GM23338 (cell line): ENCODE measurements at regions not wholly inside any gene's neighbourhood (a gene's known extent, or its start where the extent isn't known, plus 50 kb on each side); places are given as distances from the start of the nearest gene placed in this dataset.
A peak's percentile ranks its signal among the peaks of the same experiment; 100 is the strongest.

Experiments used
- ATAC-seq: fragments of 200-7000 bp; cut with Tn5 transposase; 3 replicates; pipeline ENCODE4 v1.9.1; 2020
- DNase-seq: peaks from one replicate; pipeline ENCODE4 v3.0.0-alpha.2; 2015; ENCODE audit warnings: low spot score
- H2AFZ ChIP-seq: fragments of 200-600 bp; sonication (generic); 2 replicates; pipeline ENCODE4 v1.8.0; 2016; ENCODE audit warnings: antibody characterized with exemption, mild to moderate bottlenecking, moderate library complexity
- H3F3A ChIP-seq: fragments of 200-600 bp; sonication (generic); replicated peaks from 2 replicates; pipeline ENCODE4 v1.8.0; 2017; ENCODE audit warnings: antibody characterized with exemption, mixed run types, low read depth
- H3K27ac ChIP-seq: fragments of 200-600 bp; sonication (generic); 2 replicates; pipeline ENCODE4 v1.6.1; 2016; ENCODE audit warnings: low read depth
- H3K27me3 ChIP-seq: fragments of 200-600 bp; sonication (generic); 2 replicates; pipeline ENCODE4 v1.8.0; 2016; ENCODE audit warnings: mild to moderate bottlenecking, mixed run types, moderate library complexity; ENCODE audit not compliant: insufficient read depth
- H3K36me3 ChIP-seq: fragments of 200-600 bp; sonication (generic); 2 replicates; pipeline ENCODE4 v1.8.0; 2016; ENCODE audit warnings: mild to moderate bottlenecking; ENCODE audit not compliant: insufficient read depth
- H3K4me1 ChIP-seq: fragments of 200-600 bp; sonication (generic); 2 replicates; pipeline ENCODE4 v1.8.0; 2016; ENCODE audit warnings: mild to moderate bottlenecking, moderate library complexity; ENCODE audit not compliant: insufficient read depth
- H3K4me2 ChIP-seq: fragments of 200-600 bp; sonication (generic); 2 replicates; pipeline ENCODE4 v1.7.1; 2017; ENCODE audit warnings: mixed run types
- H3K4me3 ChIP-seq: fragments of 200-600 bp; sonication (generic); 2 replicates; pipeline ENCODE4 v1.6.1; 2016; ENCODE audit warnings: mixed run types
- H3K79me2 ChIP-seq: fragments of 200-600 bp; sonication (generic); replicated peaks from 2 replicates; pipeline ENCODE4 v1.8.0; 2017; ENCODE audit warnings: mild to moderate bottlenecking; ENCODE audit not compliant: insufficient read depth
- H3K9me2 ChIP-seq: fragments of 200-600 bp; sonication (generic); 2 replicates; pipeline ENCODE4 v1.8.0; 2017; ENCODE audit not compliant: insufficient read depth
- H4K20me1 ChIP-seq: fragments of 200-600 bp; sonication (generic); replicated peaks from 2 replicates; pipeline ENCODE4 v1.8.0; 2017; ENCODE audit warnings: mild to moderate bottlenecking; ENCODE audit not compliant: insufficient read depth
- H3K27ac Mint-ChIP-seq: 2 replicates; pipeline ENCODE4 v1.8.0; 2020; ENCODE audit warnings: inconsistent platforms, mild to moderate bottlenecking, moderate library complexity, mixed read lengths
- H3K27me3 Mint-ChIP-seq: 3 replicates; pipeline ENCODE4 v1.8.0; 2022; ENCODE audit warnings: low read depth, mild to moderate bottlenecking, moderate library complexity, mixed read lengths, inconsistent platforms; ENCODE audit not compliant: insufficient read depth, poor library complexity
- H3K36me3 Mint-ChIP-seq: 3 replicates; pipeline ENCODE4 v1.8.0; 2021; ENCODE audit warnings: low read depth, mild to moderate bottlenecking, inconsistent platforms, moderate library complexity, mixed read lengths
- H3K4me1 Mint-ChIP-seq: 3 replicates; pipeline ENCODE4 v1.8.0; 2020; ENCODE audit warnings: mild to moderate bottlenecking, inconsistent platforms, mixed read lengths
- H3K4me3 Mint-ChIP-seq: 3 replicates; pipeline ENCODE4 v1.8.0; 2021; ENCODE audit warnings: moderate library complexity, mild to moderate bottlenecking, inconsistent platforms, mixed read lengths
- H3K9me3 Mint-ChIP-seq: 3 replicates; pipeline ENCODE4 v1.8.0; 2020; ENCODE audit warnings: moderate library complexity, mild to moderate bottlenecking, inconsistent platforms, mixed read lengths
- CREB1 ChIP-seq: fragments of 250-450 bp; sonication (Bioruptor Pico); IDR thresholded peaks from 2 replicates; pipeline ENCODE4 v1.5.0; 2020; ENCODE audit warnings: low read depth, mild to moderate bottlenecking, moderate library complexity
- CTCF ChIP-seq, 2 experiments: fragments of 200-600 bp in 1 of 2; sonication (generic) in 1 of 2; conservative IDR thresholded peaks; 2 replicates each; pipeline versions ENCODE4 v1.5.1 to v1.6.1; 2016 to 2017; ENCODE audit warnings: antibody characterized with exemption in 2 of 2, low read depth in 2 of 2, mild to moderate bottlenecking in 2 of 2, moderate library complexity in 1 of 2
- ETS1 ChIP-seq: IDR thresholded peaks from 2 replicates; pipeline ENCODE4 v1.6.1; 2016; ENCODE audit warnings: antibody characterized with exemption
- EZH2 ChIP-seq: fragments of 200-600 bp; sonication (generic); IDR thresholded peaks from one replicate; pipeline ENCODE4 v1.8.0; 2017; ENCODE audit warnings: antibody characterized with exemption, mild to moderate bottlenecking, low read depth; ENCODE audit not compliant: unreplicated experiment
- EZH2phosphoT487 ChIP-seq: fragments of 200-600 bp; sonication (generic); IDR thresholded peaks from one replicate; pipeline ENCODE4 v1.8.1; 2018; ENCODE audit warnings: antibody characterized with exemption; ENCODE audit not compliant: unreplicated experiment
- JUNB ChIP-seq: IDR thresholded peaks from one replicate; pipeline ENCODE4 v1.6.1; 2016; ENCODE audit warnings: antibody characterized with exemption; ENCODE audit not compliant: unreplicated experiment
- NANOG ChIP-seq: IDR thresholded peaks from 2 replicates; pipeline ENCODE4 v1.6.1; 2016; ENCODE audit warnings: antibody characterized with exemption, borderline replicate concordance
- POLR2AphosphoS5 ChIP-seq: IDR thresholded peaks from 2 replicates; pipeline ENCODE4 v1.6.1; 2016; ENCODE audit warnings: antibody characterized with exemption, low read depth
- REST ChIP-seq: IDR thresholded peaks from one replicate; pipeline ENCODE4 v1.6.1; 2018; ENCODE audit warnings: antibody characterized with exemption; ENCODE audit not compliant: unreplicated experiment
- STAT1 ChIP-seq: IDR thresholded peaks from one replicate; pipeline ENCODE4 v1.6.1; 2016; ENCODE audit warnings: antibody characterized with exemption; ENCODE audit not compliant: unreplicated experiment
- ZNF114 ChIP-seq: fragments of 250-450 bp; sonication (Bioruptor Pico); IDR thresholded peaks from 2 replicates; pipeline ENCODE4 v1.5.0; 2020; ENCODE audit warnings: mild to moderate bottlenecking, moderate library complexity
- ZNF331 ChIP-seq: fragments of 250-450 bp; sonication (Bioruptor Pico); IDR thresholded peaks from 2 replicates; pipeline ENCODE4 v1.5.0; 2020; ENCODE audit warnings: low read depth, mild to moderate bottlenecking, moderate library complexity
- ZNF462 ChIP-seq: fragments of 250-450 bp; sonication (Bioruptor Pico); IDR thresholded peaks from 2 replicates; pipeline ENCODE4 v1.5.0; 2020; ENCODE audit warnings: mild to moderate bottlenecking, moderate library complexity

GRCh38 chr3:25973122-25973521, 183.2 kb downstream of the OXSM start:
- H3K4me2 ChIP-seq: no peak overlapping the region
- no peaks in the 10 kb centered on the region for H3K27me3 ChIP-seq
- no peak overlapping the region for H3K27ac ChIP-seq
- no peaks in the 10 kb centered on the region for H3K4me1 ChIP-seq
- ATAC-seq (peak; percentile 32; the same call in 1 of the 3 replicates), DNase-seq (peak; percentile 8)
- Mint-ChIP-seq H3K27me3 (no peaks in the 10 kb centered on the region), H3K4me1 (peaks cover 6% of the 10 kb centered on the region; the same call in 2 of the 3 replicates), H3K36me3 (no peaks in the 10 kb centered on the region; the same call in 2 of the 3 replicates), H3K4me3 (no peak overlapping the region), H3K9me3 (peaks cover 2% of the 10 kb centered on the region; the same call in 2 of the 3 replicates), H3K27ac (no peak overlapping the region)
- H2AFZ ChIP-seq: no peak overlapping the region
- H3K36me3 ChIP-seq: no peaks in the 10 kb centered on the region
- H3F3A ChIP-seq: no peaks in the 10 kb centered on the region
- H3K79me2 ChIP-seq: no peaks in the 10 kb centered on the region
- no peak overlapping the region for H3K4me3 ChIP-seq
- 0 out of 2 replicates have a peak, but pooled peaks cover 2% of the 10 kb centered on the region for H3K9me2 ChIP-seq
- TF ChIP-seq NANOG (no peak), CTCF (conservative IDR thresholded peaks at IDR 0.05; ENCODE audit: low read depth in 2 of 2) (no peak), ZNF331 (CRISPR knock-in tag) (no peak), REST (no peak), CREB1 (CRISPR knock-in tag) (no peak), POLR2AphosphoS5 (no peak), JUNB (no peak), EZH2phosphoT487 (no peak), ETS1 (no peak), STAT1 (no peak), EZH2 (no peak), ZNF462 (CRISPR knock-in tag) (no peak), ZNF114 (CRISPR knock-in tag) (no peak)
- no peaks in the 10 kb centered on the region for H4K20me1 ChIP-seq
